Memory B cell (primary cell): ENCODE measurements at regions not wholly inside any gene's neighbourhood (a gene's known extent, or its start where the extent isn't known, plus 50 kb on each side); places are given as distances from the start of the nearest gene placed in this dataset.

Experiments
- ATAC-seq: fragments of 150-1000 bp; cut with Tn5 transposase; 2 replicates; pipeline ENCODE4 v1.10.0; 2021; ENCODE audit warnings: low read depth, mild to moderate bottlenecking, moderate library complexity
- DNase-seq, 2 donors: peaks; one replicate each; pipeline ENCODE4 v3.0.0; 2022; ENCODE audit warnings: low spot score in 2 of 2
- H3K27ac Mint-ChIP-seq: one replicate; pipeline ENCODE4 v1.8.0; 2022; ENCODE audit warnings: mild to moderate bottlenecking, moderate library complexity, mixed read lengths
- H3K27me3 Mint-ChIP-seq: one replicate; pipeline ENCODE4 v1.8.0; 2022; ENCODE audit warnings: mixed read lengths
- H3K36me3 Mint-ChIP-seq: one replicate; pipeline ENCODE4 v1.8.0; 2022; ENCODE audit warnings: mild to moderate bottlenecking, mixed read lengths
- H3K4me1 Mint-ChIP-seq: one replicate; pipeline ENCODE4 v1.8.0; 2022; ENCODE audit warnings: mixed read lengths
- H3K4me3 Mint-ChIP-seq: one replicate; pipeline ENCODE4 v1.8.0; 2022; ENCODE audit warnings: mild to moderate bottlenecking, moderate library complexity, mixed read lengths
- H3K9me3 Mint-ChIP-seq: one replicate; pipeline ENCODE4 v1.8.0; 2022; ENCODE audit warnings: mixed read lengths

DNA sequence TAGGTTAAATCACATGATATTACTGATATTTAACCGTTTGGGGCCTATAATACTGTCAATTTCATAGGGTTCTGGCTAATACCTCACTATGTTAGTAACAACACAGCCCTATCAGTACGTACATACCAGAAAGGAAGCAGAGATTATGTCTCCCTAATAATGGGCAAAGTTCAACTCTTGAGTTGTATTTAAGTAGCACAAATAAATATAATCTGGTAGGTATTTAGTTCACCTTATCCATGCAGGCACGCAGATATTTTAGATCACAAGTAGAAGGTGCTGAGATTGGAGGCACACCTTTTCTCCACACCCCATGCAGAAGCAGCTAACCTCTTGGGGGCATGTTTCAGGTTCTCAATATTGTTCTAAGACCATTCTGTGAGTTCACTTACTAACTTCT lies 118.9 kb downstream of the IRS1 start:
- Mint-ChIP-seq H3K27me3 (peaks cover 5% of the 10 kb centered on the region), H3K27ac (no peak overlapping the region), H3K36me3 (no peaks in the 10 kb centered on the region), H3K4me3 (no peak overlapping the region), H3K9me3 (no peaks in the 10 kb centered on the region), H3K4me1 (peaks cover 2% of the 10 kb centered on the region)
- ATAC-seq (no peak), DNase-seq (no peak)

DNA sequence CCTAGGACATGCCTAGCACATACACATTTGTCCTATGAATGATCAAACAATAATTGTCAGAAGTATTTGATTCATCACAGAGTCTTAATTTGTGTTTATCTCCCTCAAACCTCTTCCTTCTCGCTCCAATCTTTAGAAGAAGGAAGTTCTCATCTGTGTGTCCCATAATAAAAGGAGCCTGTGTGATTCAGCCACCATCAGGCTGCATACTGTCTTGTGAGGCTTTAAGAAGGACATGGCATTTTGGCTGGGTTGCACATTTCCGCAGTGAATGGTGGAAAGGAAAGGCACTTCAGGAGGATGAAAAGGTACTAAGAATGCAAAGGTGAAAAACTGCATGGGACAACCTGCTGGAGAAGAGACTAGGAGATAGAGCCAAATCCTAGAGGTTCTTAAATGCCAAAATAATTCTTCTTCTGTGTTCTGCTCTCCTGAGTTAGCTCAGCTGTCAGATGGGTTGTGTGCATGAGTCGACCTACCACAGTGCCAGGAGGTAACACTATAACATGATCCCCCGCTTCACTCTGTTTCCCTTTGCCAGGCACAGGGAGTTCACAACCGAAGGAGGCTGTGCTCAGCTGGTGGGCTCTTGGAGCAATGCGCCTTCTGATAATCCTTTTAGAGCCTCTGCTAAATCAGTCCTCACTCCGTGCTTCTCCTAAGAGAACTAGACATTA lies 120.1 kb downstream of the IRS1 start:
- Mint-ChIP-seq H3K4me3 (no peak overlapping the region), H3K36me3 (no peaks in the 10 kb centered on the region), H3K9me3 (no peaks in the 10 kb centered on the region), H3K27me3 (peaks cover 3% of the 10 kb centered on the region), H3K27ac (no peak overlapping the region), H3K4me1 (peaks cover 2% of the 10 kb centered on the region)
- DNase-seq, result no peak
- ATAC-seq, result no peak

DNA sequence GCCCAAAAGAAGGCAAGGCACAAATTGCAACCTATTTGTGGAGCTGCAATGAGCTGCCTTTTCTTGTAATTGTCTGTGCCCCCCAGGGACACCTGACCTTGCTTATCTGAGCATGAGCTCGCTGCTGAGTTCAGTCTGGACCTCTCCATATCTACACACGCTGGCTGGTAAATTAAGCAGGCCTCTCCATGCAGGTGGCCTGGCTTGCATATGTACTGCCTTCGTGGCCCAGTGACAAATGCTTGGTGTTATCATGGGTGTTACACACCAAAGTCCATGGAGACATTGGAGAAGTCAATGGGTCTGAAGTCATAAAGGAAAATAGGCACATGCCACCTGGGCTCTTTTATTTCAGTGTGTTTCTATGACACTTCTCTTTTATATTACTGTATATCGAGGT lies 121.2 kb downstream of the IRS1 start:
- no peak for ATAC-seq
- no peak overlapping the region for H3K27ac Mint-ChIP-seq

DNA sequence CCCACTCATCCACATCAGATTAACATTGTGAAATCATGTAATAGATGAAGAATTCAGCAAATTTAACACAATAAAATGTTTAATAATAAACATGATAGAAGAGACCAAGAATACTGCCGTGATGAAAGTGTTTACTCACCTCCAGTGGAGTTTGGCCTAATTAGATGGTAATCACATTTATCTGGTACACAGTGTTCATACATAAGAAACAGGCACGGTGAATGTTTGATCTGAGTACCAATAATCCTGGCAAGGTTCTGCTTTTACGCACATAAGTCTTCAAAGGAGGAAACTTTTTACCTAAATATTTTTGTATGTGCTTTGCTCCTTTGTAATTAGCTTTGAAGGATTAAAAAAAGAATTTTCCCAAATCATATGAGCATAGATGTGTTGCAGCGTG lies 122.5 kb downstream of the IRS1 start:
- Mint-ChIP-seq H3K4me3 (no peak overlapping the region), H3K27me3 (peaks cover 7% of the 10 kb centered on the region), H3K4me1 (no peaks in the 10 kb centered on the region), H3K27ac (no peak overlapping the region), H3K36me3 (no peaks in the 10 kb centered on the region), H3K9me3 (no peaks in the 10 kb centered on the region)
- ATAC-seq (no peak), DNase-seq (no peak)

More for the DNA sequence above, 121.2 kb downstream of the IRS1 start:
- peaks cover 2% of the 10 kb centered on the region for H3K4me1 Mint-ChIP-seq
- H3K4me3 Mint-ChIP-seq, result no peak overlapping the region
- H3K36me3 Mint-ChIP-seq, result no peaks in the 10 kb centered on the region
- no peaks in the 10 kb centered on the region for H3K9me3 Mint-ChIP-seq
- peaks cover 4% of the 10 kb centered on the region for H3K27me3 Mint-ChIP-seq
- DNase-seq, result no peak

DNA sequence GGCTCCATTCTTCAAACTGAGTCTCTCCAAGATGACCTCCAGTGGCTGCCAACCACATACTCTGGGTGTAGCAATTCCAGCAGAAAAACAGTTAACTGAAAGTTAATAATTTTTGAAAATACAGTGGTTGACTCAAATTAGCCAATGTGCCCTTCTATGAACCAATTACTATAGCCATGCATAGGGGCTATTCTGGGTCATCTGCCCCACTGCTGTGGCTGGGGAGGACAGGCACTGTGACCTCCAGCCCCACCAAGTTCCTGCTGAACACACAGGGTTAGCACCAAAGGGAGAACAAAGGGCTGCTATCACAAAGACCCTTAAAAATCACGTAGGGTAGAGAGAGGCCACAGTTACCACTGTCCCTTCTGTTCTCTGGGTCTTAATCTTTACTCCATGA lies 123.0 kb downstream of the IRS1 start:
- Mint-ChIP-seq H3K36me3 (no peaks in the 10 kb centered on the region), H3K27me3 (peaks cover 9% of the 10 kb centered on the region), H3K27ac (no peak overlapping the region), H3K4me3 (no peak overlapping the region), H3K9me3 (no peaks in the 10 kb centered on the region), H3K4me1 (no peaks in the 10 kb centered on the region)
- ATAC-seq (no peak), DNase-seq (no peak)

DNA sequence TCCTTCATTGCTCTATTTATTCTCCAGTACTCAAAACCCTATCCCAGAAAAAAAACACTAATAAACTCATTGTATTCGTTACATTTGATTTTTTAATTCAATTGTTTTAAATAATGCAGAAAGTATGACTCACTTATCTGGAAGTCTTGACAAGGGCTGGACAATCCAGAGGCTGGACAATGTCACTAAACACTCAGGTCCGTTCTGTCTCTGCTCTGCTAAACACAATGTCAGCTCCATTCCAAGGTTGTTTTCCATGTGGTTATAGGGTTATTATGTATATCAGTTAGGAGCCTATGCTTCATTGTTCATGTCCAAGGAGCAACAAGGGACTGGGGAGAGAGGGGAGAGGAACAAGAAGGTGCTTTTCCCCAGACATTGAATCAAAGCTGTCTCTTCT lies 125.5 kb downstream of the IRS1 start:
- Mint-ChIP-seq H3K27ac (no peak overlapping the region), H3K4me3 (no peak overlapping the region), H3K4me1 (peaks cover 3% of the 10 kb centered on the region), H3K9me3 (no peaks in the 10 kb centered on the region), H3K27me3 (peaks cover 12% of the 10 kb centered on the region), H3K36me3 (no peaks in the 10 kb centered on the region)
- DNase-seq (no peak), ATAC-seq (no peak)

DNA sequence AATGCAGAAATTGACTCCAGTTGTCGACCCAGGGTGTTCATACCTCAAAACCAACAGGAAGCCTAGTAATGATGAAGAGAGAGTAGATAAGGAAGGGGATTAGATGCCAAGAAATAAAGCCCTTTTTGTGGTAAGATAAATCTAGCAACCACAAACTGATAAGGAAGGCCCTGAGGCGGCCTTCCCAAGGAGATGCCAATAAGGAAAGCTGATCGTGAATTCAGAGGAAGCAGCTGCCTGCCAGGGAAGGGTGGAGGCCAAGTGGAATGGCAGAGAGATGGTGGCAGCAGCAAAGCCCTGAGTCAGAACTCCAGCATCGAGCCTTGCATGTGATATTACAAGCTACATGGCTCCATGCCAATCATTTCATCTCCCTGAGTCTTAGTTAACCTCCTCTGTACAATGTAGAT lies 126.3 kb downstream of the IRS1 start:
- DNase-seq (no peak), ATAC-seq (no peak)
- Mint-ChIP-seq H3K27ac (no peak overlapping the region), H3K9me3 (no peaks in the 10 kb centered on the region), H3K4me3 (no peak overlapping the region), H3K27me3 (peaks cover 12% of the 10 kb centered on the region), H3K4me1 (peaks cover 3% of the 10 kb centered on the region), H3K36me3 (no peaks in the 10 kb centered on the region)

DNA sequence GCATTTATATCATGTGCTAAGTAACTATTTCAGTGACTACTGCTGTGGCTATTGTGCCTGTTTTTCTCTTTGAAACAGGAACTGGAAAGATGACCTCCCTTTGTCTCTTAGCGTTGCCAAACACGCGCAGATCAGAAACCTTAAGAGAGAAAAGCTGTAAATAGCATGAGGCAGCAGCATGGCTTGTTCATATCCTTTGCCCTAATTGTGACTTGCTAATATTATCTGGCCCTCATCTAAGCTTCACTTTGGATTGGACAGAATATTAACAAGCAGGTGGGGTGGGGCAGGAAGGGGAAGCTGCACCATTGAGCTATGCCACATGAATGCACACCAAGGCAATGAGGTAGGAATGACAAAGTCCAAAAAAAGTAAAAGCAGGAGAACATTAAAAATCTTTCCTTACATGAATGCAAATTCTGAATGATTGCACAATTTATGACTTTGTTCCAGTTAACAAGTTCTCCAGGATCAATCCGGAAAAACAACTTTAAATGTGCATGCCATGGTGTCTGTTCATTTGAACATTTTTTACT lies 128.4 kb downstream of the IRS1 start:
- Mint-ChIP-seq H3K4me1 (peaks cover 3% of the 10 kb centered on the region), H3K27ac (no peak overlapping the region), H3K9me3 (no peaks in the 10 kb centered on the region), H3K4me3 (no peak overlapping the region), H3K27me3 (peaks cover 12% of the 10 kb centered on the region), H3K36me3 (no peaks in the 10 kb centered on the region)
- DNase-seq (no peak), ATAC-seq (no peak)

DNA sequence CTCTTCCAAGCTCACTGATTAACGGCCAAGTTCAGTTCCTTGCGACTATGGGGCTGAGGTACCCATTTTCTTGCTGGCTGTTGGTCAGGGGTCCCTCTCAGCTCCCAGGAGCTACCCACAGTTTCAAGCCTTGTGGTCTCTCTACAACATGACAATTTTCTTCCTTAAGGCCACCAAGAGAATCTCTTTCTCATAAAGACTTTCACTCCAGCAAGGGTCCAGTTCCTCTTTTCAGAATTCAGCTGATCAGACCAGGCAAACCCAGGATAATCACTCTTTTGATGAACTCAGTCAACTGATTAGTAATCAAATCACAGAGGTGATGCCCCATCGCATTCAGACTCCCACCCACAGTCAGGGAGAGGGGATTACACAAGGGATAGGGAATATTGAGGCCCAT lies 129.7 kb downstream of the IRS1 start:
- Mint-ChIP-seq H3K4me3 (no peak overlapping the region), H3K27ac (no peak overlapping the region), H3K9me3 (no peaks in the 10 kb centered on the region), H3K27me3 (peaks cover 12% of the 10 kb centered on the region), H3K4me1 (peaks cover 3% of the 10 kb centered on the region), H3K36me3 (no peaks in the 10 kb centered on the region)
- ATAC-seq, result peak; percentile 31
- DNase-seq, result no peak

DNA sequence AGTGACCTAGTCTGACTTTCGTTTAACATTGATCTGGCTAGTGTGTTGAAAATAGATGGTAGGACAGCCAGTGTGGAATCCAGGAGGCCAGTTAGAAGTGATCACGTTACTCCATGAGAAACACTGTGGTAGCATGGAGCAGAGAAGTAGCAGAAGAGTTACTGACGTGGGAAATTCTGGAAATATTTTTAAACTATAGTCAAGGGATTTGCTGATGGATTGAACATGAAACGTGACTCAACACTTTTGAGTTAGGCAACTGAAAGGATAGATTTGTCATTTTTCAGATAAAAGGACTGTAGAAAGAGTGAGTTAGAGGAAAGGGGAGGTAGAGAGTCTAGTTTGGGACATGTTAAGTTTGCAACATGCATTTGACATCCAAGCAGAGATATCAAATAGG lies 130.4 kb downstream of the IRS1 start:
- Mint-ChIP-seq H3K27ac (no peak overlapping the region), H3K9me3 (no peaks in the 10 kb centered on the region), H3K36me3 (no peaks in the 10 kb centered on the region), H3K27me3 (peaks cover 10% of the 10 kb centered on the region), H3K4me3 (no peak overlapping the region), H3K4me1 (peaks cover 3% of the 10 kb centered on the region)
- ATAC-seq (no peak), DNase-seq (no peak)

DNA sequence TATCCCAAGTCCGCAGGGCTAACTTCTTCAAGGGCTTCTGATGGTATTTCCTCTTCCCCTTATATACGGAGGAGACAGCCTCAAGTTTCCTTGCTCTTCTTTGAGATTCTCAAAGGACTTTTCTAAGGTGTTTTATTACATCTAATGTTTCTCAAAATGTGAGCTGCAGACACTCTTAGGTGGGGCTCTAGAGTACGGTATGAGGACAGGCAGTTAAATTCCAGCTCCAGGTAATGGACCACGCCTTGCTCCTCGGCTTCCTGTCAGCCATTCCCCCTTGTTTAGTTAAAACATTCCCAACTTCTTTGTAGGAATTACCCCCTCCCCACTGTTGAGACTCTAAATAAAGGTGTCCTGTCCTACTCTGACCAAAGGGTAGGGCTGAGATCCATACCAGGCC lies 131.9 kb downstream of the IRS1 start:
- DNase-seq (no peak), ATAC-seq (no peak)
- Mint-ChIP-seq H3K9me3 (no peaks in the 10 kb centered on the region), H3K27ac (no peak overlapping the region), H3K4me3 (no peak overlapping the region), H3K36me3 (no peaks in the 10 kb centered on the region), H3K27me3 (peaks cover 8% of the 10 kb centered on the region), H3K4me1 (peaks cover 3% of the 10 kb centered on the region)

DNA sequence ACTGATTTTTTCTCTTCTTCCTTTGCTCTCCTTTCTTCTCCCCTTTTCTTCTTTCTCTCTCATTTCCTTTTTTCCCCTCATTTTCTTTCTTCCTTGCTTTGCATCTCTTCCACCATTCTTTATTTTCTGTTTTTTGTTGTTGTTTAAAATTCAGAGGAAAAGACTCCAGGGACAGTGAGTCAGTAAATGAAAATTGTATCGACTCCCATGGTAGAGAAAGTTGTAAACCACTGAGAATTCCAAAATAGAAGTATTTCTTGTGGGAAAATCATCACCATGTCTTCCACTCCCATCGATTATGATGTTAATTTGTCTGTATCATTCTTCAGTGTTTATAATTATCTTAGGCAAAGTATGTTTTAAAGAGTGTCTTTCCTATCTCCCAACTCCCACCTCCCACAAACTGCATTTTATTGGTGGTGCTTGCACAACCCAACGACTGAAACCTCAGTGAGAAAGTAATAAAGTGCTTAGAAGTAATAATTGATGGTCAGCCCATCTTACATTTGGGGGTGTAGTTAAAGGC lies 134.3 kb downstream of the IRS1 start:
- Mint-ChIP-seq H3K4me1 (peaks cover 3% of the 10 kb centered on the region), H3K9me3 (no peaks in the 10 kb centered on the region), H3K4me3 (no peak overlapping the region), H3K27ac (no peak overlapping the region), H3K27me3 (peaks cover 13% of the 10 kb centered on the region), H3K36me3 (no peaks in the 10 kb centered on the region)
- ATAC-seq (no peak), DNase-seq (no peak)

DNA sequence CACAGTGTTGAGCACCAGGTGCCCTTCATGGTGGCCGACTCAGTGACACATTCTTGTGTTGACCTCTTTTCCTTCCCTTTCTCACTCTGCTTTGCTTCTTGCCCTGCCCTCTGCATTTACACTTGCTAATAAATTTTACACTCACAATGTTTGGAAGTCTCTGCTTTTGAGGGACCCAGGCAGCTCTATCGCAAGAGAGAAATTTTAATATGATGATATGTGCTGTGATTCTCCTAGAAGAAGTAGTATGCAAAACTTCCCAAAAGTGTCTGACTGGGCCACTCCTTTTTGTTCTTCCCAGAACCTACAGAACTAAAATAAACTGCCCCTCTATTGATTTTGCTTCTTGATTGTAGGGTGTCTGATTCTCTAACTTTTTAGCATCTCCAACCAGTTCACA lies 135.0 kb downstream of the IRS1 start:
- Mint-ChIP-seq H3K4me3 (no peak overlapping the region), H3K4me1 (no peaks in the 10 kb centered on the region), H3K27me3 (peaks cover 13% of the 10 kb centered on the region), H3K27ac (no peak overlapping the region), H3K9me3 (no peaks in the 10 kb centered on the region), H3K36me3 (no peaks in the 10 kb centered on the region)
- ATAC-seq (no peak), DNase-seq (no peak)

DNA sequence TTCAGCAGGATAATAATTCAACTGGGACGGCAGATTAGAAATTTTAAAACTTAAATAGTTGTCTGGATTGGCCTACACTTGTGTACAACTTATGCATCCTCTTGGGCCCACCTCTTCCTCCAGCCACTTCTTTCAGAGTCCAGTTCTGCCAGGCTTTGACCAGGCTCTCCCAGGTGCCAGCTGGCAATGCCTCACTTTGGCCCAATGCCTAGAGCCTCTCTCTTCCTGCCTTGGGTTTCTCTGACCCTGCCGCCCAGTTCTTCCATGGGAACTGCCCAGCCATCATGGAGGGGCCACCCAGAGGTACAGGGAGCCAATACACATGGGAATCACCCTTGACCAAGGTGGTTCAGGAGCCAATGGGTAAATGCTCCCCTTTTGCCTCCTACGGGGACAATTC lies 135.5 kb downstream of the IRS1 start:
- no peak for ATAC-seq
- Mint-ChIP-seq H3K4me3 (no peak overlapping the region), H3K4me1 (no peaks in the 10 kb centered on the region)

More for the DNA sequence above, 135.5 kb downstream of the IRS1 start:
- Mint-ChIP-seq H3K9me3 (no peaks in the 10 kb centered on the region), H3K27ac (no peak overlapping the region), H3K36me3 (no peaks in the 10 kb centered on the region), H3K27me3 (peaks cover 10% of the 10 kb centered on the region)
- no peak for DNase-seq
